ENCODE measurements at regions not wholly inside any gene's neighbourhood (a gene's known extent, or its start where the extent isn't known, plus 50 kb on each side); places are given as distances from the start of the nearest gene placed in this dataset.
A peak's percentile ranks its signal among the peaks of the same experiment; 100 is the strongest.

DNA sequence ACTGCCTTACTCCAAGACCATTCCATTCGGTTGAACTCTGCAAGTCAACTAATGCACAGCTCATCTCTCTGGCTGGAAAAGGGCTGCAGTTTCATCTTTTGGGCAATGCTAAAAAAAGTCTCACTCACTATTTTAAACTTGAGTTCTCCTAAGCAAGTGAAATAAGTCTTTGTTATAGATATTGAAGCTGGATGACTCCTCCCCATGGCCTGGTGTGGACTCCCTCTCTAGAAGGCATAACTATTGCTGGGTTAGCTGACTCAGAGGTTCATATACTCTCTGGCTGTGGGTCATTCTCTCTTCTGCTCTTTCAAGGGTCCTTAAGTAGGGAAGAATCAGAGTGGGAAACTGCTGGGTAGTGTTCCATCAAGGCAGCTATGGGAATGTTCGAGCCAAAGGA, 88.0 kb downstream of the XCL2 start:
- no peak for ATAC-seq

DNA sequence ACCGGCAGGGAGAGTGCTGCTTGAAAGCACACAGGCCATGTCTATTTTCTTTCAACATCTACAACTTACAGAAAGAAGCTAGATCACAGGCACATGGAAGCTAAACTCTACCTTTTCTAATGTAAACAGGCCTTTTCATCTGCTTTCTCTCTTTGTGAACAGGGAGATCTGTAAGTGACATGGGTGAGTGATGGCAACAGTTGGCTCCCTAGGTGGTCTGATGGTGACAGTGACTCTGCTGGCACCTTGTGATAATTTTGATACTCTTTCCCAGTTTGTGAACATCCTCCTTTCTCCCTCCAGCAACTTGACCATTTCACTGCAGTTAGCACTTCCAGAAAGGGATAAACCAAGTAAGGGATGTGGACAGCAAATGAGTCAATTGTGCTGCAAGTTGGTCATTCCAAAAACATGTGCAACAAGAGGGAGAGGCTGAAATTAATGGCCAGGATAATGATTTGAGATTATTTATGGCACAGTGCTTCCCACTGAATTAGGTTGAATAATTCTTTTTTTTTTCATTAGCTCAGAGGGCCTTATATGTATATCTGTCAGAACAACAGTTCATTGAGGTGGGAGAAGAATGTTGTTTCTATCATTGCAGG, 89.5 kb downstream of the XCL2 start:
- ATAC-seq = no peak

DNA sequence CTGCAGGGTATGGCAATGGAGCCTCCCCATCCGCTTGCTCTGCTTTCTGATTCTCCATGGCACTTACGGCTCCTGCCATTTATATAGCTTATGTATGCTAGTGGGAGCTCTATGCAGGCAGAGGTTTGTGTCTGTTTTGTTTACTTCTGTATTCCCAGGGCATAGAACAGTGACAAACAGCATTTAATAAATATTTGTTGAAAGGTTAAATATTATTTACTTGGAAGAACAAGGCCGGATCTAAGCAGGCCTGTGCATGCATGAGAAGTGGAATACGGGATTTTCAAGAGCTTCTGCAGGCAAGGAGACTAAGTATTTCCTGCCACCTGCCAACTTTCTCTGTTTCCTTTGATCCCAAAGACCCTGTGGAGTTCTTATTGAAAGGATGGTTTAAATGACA, 90.7 kb downstream of the XCL2 start:
- ATAC-seq = no peak

DNA sequence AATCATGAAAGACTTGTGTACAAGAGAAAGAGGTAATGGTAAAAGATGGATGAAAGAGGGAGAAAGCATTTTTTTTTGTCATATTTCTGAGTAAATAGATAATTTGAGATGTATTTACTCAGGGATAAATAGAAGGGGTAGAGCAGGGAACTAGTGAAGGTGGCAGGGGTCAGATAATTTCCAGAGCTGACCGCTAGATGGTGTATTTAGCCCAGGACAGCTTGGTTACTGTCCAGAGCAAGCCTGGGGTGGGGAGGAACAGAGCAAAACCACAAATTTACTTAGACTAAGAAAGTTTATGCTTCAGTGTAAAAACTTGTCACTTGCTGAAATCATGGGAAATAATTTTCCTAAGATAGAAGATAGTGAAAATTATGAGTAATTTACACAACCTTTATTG, 91.5 kb downstream of the XCL2 start:
- no peak for ATAC-seq

DNA sequence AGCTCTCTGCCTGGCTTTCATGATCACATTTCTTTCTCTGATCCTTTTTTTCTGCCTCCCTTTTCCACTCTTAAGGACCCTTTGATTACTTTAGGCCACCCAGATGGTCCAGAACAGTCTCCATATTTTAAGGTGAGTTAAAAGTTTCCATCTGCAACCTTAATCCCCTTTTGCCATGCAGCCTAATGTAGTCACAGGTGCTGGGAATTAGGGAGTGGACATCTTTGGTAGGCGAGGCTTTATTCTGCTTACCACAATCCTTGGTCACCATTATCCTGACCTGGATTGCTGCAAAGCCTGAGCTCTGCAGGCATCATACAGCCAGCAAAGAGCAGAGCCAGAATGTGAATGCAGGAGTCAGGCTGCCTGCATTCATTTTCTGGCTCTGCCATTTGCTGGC, 95.9 kb downstream of the XCL2 start:
- no peak for ATAC-seq

DNA sequence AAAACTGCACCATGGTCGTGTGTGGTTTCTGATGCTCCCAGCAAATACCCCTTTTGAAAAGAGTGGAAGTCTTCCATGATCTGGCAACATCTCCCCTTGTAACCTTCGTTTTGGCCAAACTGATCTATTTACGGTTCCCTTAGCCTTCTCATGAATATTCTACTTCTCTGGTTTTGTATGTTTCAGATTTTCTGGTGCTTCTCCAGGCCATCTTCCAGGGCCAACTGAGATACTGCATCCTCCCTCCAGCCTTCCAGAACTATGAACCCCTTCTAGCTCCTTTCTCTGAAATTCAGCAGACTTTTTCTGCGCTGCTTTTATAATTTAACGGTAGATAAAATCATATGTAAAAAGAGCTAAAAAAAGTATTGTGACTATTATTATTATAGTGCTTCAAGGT, 97.7 kb downstream of the XCL2 start:
- ATAC-seq = no peak

DNA sequence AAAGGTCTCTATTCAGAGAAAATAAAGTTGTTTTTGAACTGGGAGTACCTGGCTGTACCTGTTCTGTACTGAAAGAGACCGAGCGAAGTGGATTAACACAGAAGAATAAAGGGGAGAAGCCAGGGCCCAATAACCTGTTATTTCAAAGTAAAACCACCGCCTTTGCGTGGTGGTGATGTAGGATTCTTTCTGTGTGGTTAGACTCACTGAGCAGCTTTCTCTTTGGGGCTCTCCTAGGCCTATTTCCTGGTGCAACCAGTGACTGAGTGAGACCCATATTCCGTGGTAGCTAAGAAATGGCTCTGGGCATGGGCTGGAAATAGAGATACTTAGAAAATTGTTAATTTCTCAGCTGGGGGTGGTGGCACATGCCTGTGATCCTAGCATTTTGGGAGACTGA, 99.9 kb downstream of the XCL2 start:
- ATAC-seq = peak in 1 of 2 donors; percentile 36

DNA sequence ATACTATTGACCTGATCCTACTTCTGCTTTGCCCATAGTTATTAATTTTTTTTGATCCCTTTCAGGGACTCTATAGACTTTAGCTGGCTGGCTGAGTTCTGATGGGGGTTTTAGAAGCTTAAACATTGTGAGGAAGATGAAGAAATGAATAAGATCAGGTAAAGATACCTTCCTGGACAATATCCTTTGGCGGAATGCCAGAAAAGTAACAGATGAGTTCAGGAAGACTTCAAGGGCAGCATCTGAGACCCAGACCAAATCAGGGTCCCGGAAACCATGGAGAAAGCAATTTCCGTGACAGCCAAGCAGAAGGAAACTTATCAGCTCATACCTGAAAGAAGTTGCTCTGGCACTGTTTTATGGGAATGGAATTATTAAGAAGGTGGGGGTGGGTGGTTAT, 100.4 kb downstream of the XCL2 start:
- no peak for ATAC-seq

DNA sequence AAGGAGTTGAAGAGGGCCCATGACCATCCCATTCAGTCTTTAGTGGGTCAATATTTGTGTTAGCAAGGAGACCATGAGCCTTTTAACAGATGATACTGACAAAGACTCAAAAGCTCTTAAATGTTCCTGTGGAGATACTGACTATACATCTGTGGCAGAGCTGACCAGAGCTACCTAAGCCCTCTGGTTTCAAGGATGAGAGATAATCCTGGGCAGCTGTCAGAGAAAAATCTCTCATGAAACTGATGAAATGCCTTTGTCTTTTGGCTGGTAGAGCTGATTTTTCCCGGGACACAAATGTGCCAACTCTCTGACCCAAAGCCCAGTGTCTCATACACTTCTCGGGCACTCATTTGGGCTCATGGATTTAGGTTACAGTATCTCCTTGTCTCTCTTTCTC, 100.9 kb downstream of the XCL2 start:
- no peak for ATAC-seq

DNA sequence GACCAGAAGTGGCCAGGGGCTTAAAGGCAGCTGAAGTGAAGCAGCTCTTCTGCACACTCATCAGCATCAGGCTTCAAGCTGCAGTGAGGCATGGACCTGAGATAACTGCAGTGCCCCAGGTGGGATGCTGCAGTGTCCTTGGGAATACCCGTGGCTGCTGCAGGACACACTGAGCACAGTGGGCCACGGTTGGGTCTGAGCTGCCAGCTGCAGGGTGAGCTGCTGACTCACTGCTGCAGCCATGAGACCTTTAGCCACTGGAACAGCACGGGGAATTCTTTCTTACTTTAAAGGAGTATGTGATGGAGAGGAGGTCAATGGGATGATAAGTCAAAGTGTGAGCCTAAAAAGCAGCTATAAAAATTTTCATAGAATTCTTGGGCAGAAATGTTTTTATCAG, 102.1 kb downstream of the XCL2 start:
- no peak for ATAC-seq

DNA sequence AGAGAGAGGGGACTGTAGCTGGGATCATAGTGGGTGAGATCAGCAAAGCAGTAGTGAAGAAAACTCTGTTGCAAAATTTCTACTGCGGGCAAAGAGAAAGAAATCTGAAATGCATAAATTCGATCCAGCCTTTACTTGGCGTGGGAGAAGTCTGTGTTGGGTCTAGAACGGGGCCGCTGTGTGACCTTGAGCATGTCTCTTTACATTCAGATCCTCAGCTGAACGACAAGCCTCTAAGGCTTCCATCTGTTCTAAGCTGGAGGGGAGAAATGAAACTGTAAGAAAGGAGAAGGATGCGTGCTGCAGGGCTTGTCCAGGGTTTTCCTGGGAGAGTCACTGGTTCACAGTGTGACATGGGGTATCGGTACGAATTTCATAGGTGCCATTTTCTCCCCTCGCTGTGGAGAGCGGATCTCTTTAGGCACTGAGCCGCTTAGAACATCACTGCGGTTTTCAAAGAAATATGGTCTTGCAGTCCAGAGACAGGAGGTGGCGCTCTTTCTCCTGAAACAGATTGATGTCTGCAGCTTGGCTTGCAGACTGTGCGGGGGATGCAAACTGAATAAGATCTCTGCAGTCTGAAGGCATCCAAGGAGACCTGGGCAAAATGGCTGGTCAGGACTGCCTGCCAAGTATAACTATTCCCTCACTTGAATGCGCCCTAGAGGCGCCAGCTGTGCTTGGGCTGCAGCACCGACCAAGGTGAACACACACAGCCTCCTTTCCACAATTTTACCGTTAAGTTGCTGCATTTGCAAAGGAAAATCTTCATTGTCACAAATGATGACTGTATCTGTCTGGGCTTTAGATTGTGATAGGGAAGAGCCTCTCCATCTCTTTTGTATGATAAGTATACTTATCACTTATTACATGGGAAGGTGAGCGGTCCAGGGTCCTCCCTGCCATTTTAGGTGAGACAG, 104.1 kb downstream of the XCL2 start:
- ATAC-seq = peak; percentile 82 to 84

DNA sequence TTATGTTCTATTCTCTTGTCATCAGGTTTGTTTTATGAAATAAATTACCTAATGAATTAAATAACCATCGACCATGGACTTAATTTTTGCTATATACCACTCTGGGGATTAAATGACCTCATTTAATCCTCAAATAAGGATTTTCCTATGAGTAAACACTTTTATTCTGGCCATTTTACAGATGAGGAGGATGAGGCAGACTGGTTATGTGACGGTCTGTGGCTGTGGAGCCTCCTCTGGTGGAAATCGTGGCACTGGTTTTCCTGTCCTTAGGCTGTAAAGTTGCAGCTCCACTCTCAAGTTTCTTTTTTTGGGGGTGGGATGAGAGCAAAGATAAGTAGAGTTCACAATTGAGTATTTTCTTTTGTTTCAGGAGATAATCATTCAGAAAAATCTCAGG, 105.2 kb downstream of the XCL2 start:
- no peak for ATAC-seq

DNA sequence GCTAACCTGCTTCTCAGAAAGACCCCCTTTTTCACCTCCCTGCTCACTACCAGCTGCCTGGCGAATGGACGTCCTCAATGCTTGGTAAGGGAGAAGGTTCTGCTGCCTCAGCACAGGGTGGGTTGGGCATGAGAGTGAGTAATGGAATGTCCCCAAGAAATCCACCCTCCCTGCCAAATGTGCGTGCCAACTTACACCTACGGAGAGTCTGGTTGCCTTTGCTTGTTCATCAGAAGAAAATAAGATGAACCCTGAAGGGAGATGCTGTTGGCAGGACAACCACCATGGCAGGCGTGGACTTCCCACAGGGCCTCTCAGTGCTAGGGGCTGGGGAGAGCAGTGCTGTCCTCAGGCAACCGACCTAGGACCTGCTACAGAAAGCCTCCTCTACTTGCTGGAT, 106.0 kb downstream of the XCL2 start:
- ATAC-seq = no peak

DNA sequence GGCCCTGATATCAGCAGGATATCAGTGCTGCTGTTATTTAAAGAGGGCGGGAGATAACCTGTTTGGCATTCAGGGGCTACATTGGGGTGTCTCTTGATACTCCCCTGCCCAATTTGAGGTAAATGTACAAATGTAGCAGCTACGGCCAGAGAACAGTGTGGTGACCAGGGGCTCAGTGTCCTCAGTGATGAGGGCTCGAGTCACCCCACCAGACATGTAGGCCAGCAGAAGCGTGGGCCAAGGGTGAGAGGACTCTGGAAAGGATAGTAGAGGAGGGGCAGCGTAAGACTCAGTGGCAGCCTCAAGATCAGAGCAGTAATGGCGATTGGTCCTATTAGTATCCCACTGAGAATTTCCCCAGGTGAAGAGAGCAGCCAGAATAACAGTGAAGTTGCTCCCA, 108.4 kb downstream of the XCL2 start:
- no peak for ATAC-seq

DNA sequence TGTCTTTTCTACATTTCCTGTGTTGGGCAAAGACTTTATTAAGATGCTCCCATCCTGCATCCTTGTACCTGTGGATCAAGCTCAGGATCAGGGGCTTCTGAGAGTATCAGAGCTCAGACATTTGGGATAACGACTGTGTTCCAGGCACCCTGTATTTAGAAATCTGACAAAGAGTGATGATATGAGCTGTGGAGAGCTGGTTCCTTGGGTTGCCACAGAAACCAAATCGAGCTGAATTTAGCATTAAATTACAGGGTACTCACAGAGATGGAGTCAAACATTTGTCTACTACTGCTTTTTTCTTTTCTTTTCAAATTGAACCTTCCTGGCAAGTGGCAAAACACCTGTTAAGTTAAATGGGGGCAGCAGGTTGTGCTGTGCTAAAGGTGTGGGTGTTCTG, 110.6 kb downstream of the XCL2 start:
- no peak for ATAC-seq

DNA sequence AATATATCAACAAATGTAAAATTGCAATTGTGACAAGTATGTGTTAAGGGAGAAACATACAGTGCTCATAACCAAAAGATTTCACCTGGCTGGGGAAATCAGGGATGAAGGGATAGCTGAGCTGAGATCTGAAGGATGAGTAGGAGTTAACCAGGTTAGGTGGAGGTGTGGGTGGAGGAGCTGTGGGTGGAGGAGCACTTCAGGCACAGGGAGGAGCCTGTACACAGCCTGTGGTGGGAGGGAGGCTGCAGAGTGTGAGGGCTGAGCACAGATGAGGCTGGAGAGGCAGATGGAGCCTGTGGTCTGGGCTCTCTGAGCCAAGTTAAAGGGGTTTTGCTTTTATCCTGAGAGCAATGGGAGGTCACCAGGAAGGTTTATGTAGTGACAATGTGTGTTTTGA, 111.9 kb downstream of the XCL2 start:
- ATAC-seq = no peak

DNA sequence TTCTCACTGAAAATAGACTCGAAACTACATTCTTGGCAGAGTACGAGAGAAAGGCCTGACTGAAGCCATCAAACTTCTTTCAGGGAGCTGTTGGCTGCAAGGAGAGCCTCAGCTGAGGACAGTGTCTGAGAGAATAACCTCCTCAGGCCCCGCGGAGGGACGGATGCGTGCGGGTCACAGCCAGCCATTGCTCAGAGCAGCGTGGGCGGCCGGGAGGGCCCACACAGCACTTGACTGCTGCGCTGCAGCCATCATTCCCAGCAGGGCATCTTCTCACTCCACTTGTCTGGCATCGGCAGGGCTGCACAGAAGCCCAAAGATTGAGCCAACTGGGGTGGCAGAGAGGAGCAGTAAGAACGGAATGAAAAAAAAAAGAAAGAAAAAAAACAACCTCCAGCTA, 113.5 kb downstream of the XCL2 start:
- no peak for ATAC-seq

DNA sequence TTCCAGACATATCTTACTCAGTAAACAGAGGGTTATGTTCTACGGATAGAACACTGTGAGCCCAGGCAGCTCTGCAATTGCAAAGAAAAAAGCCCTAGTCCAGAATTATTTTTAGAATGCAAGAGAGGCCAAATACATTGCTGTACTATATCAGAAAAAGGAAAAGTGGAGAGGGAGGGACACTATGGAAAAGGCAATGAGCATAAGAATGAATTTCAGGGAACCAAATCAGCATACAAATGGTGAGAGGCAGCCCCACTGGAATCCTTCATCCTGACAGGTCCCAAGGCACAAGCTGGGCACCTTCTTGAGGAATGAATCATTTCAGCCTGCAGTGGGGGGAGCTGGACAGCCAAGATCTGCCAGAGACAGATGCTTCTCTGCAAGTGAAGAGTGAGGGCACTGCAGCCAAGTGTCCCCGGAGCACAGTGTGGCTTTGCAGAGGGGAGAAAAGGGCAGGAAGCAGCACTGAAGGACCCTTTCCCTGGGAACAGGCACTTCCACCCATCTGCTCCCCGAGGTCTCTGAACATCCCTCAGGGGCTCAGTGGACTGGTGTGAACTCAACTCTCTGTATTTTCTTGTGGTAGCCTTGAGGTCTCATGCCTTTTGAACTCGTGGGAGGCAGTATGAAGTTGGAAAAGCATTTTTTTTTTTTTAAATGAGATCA, 115.6 kb downstream of the XCL2 start:
- ATAC-seq = no peak

DNA sequence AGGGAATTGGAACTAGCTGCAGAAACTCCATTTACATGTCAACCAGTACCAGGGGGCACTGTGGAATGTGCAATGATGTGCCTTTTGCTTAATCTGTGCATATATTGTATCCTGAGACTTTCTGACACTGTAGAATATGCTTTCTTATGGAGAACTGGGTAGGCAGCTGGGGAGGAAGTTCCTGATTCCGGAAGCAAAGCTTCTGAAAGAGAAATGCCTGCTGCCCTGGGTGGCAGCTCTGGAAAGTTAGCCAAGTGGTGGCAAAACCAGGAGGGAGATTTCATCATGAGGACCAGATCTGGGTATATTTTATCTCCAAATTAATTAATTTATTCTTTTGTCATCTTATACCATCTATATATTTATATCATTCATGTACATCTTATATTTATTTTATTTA, 116.7 kb downstream of the XCL2 start:
- ATAC-seq = no peak

DNA sequence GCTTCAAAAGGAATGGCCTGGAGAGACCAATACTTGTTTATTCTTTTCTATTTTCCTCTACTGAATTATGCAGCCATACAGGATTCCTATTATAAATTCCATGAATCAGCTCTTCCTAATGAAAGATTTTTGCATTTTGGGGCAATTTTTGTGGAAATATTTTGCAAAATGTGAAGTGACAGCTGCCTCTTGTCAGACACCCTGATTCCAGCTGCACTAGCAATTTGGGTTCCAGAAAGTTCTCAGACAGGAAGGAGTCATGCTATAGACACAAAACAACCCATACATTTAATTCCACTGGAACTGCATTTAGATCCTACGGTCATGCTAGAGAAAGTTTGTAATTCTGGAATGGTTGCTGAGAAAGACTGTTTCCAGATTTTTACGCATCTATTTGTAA, 119.5 kb downstream of the XCL2 start:
- no peak for ATAC-seq

DNA sequence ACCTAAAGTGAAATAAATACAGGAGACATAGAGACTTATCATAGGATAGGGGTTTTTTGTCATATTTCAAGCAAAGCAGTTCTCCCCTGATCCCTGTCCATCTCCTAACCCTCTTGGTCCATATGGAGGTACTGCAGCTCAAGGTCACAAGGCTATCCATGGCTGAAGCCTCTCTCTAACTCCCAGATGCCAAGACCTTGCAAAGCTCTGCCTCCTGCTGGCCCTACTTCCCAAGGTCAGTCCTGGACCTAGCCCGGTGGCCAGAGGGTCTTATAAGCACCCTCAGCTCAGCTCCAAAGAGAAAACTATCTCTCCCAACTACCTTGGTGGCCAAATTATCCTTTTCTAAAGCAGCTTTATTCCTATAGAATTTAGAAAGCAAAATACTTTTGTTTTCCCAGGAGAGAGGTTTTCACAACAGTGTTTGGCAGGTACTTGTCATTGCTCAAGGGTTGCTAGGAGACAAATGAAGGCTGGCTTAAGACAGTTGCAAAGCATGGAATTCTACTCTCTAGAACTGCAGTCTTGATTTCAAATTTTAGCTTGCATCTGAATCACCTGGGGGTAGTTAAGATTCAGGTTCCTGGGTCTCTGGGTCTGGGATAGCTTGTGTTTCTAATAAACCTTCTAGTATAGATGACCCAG, 121.5 kb downstream of the XCL2 start:
- no peak for ATAC-seq

DNA sequence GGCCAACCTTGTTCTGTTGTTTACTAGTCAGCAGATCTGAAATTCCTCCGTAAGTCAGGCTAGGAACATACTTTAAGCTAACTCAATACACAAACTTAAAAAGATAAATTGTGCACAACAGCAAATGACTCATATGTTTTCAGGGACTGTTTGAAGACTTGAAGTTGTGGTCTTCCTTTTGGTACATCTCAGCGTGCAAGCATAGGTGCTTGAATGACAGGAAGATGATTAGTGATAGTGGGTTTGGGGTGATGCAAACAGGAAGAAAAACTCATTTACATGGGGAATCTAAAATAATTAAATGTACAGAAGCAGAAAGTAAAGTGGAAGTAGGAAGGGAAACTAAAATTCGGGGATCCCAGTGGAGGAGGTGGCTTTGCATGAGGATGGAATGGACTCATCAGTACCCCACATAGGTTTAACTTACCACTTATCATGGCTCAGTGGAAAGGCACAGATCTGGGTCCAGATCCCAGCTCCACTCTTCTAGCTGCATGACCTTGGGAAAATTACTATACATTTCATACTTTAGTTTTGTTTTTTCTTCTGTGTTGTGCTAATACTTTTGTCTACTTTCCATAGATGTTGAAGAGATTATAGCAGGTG, 122.3 kb downstream of the XCL2 start:
- ATAC-seq = peak; percentile 95 to 96

DNA sequence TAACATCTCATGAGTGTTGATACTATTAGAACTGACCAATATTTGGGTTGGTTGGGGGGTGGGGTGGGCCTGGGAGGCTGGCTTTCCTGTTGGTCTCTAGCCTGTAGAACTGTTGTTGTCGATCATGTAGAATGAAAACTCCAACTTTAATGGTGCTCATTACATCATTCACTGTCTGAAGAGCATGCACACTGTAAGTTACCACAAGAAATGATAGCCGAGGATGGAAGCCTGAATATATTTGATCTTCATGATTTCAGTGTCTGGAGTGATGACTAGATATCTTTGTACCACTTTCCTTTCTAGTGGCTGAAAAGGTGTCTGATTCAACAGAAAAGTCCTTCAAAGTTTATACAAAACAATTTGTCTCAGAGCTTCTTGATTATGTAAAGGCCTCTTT, 123.6 kb downstream of the XCL2 start:
- ATAC-seq = peak; percentile 12 to 15
